ENCODE measurements at regions not wholly inside any gene's neighbourhood (a gene's known extent, or its start where the extent isn't known, plus 50 kb on each side); places are given as distances from the start of the nearest gene placed in this dataset.

GRCh38 chr11:122036018-122036417, 80.0 kb downstream of the BLID start:
- FAIRE-seq = no peak

DNA sequence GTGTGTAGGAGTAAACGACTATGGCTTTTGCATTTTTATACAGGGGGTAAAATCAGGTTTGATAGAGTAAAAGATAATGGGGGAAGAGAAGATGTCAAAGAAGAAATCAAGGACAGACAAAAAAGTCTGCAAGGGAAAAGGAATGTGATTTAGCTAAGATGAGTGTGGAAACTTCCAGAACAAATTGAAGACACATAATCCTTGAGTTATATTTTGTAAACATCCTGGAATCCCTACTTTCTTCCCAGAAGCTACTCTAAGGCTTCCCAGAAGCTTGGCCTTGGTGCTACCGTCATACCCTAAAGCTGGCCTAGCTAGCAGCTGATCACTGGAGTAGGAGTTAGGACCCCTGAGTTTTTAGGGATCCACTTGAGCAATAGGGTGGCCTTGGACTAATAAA, 82.4 kb downstream of the BLID start:
- no peak for DNase-seq (ENCODE audit: insufficient read length)
- TF ChIP-seq POLR2AphosphoS5 (IDR thresholded peaks at IDR 0.05; ENCODE audit: low read depth, low read length) (no peak), POLR2A (IDR thresholded peaks at IDR 0.05; ENCODE audit: low read depth, low read length) (no peak), TAF1 (IDR thresholded peaks at IDR 0.05; ENCODE audit: borderline replicate concordance, low read depth, low read length) (no peak)
- no peak for FAIRE-seq

More at GRCh38 chr11:122036018-122036417, 80.0 kb downstream of the BLID start:
- TF ChIP-seq POLR2AphosphoS5 (IDR thresholded peaks at IDR 0.05; ENCODE audit: low read depth, low read length) = no peak
- no peak for TF ChIP-seq TAF1 (IDR thresholded peaks at IDR 0.05; ENCODE audit: borderline replicate concordance, low read depth, low read length)
- no peak for TF ChIP-seq POLR2A (IDR thresholded peaks at IDR 0.05; ENCODE audit: low read depth, low read length)
- no peak for DNase-seq (ENCODE audit: insufficient read length)

DNA sequence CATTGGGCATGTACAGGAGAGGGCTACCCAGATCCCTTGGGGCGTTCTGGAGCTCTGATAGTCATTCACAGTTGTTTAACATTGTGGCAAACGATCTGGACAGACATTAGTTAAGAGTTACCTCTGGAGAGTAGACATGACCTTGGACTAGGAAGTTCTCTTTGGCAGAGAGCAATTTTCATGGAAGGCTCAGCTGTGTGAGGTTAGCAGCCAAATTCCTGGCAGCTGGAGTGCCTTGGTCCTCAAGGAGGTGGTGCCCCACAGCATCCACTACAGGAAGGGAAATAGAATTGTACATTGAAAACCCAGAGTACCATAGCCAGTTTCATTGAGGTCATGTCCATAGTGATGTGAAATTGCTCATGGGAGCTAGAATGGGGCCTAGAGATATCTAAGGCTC, 82.8 kb downstream of the BLID start:
- FAIRE-seq = no peak
- TF ChIP-seq POLR2AphosphoS5 (IDR thresholded peaks at IDR 0.05; ENCODE audit: low read depth, low read length) (no peak), TAF1 (IDR thresholded peaks at IDR 0.05; ENCODE audit: borderline replicate concordance, low read depth, low read length) (no peak), POLR2A (IDR thresholded peaks at IDR 0.05; ENCODE audit: low read depth, low read length) (no peak)
- no peak for DNase-seq (ENCODE audit: insufficient read length)

DNA sequence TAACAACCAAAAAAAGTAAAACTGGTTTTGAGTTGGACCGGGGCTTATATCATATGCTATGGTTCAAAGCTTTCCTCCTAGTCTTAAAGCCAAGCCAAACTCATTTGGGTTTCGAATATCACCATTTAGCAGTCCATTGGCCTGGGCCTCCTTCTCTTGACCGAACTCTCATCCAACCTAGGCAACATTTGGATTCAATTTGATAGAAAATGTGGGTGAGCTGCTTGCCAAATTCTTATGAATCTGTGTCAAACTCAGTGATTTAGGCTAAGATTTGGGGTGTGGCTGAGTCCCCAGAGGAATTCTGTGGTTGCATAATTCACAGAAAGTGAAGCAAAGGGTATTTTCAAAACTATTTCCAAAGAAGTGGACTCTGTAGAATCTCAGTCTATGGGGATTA, 83.7 kb downstream of the BLID start:
- DNase-seq (ENCODE audit: insufficient read length) = no peak
- TF ChIP-seq POLR2A (IDR thresholded peaks at IDR 0.05; ENCODE audit: low read depth, low read length) = no peak
- TF ChIP-seq TAF1 (IDR thresholded peaks at IDR 0.05; ENCODE audit: borderline replicate concordance, low read depth, low read length) = no peak
- no peak for TF ChIP-seq POLR2AphosphoS5 (IDR thresholded peaks at IDR 0.05; ENCODE audit: low read depth, low read length)
- no peak for FAIRE-seq

DNA sequence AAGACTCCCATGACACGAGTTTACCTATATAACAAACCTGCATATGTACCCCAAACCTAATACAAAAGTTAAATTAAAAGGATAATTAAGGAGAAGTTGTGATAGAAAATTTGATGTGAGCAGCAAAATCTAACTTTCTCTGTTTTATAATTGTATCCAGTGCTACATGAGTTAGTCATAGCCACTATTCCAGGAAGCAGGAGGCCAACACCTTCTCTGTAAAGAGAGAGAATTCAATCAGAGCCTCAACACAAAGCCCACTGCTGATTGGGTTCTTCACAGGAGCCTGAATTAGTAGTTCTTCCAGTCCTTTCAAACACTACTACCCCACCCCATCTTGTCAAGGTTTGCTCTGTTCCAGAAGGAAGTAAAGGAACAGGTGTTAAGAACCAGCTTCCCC, 84.2 kb downstream of the BLID start:
- TF ChIP-seq POLR2AphosphoS5 (IDR thresholded peaks at IDR 0.05; ENCODE audit: low read depth, low read length) (no peak), POLR2A (IDR thresholded peaks at IDR 0.05; ENCODE audit: low read depth, low read length) (no peak), TAF1 (IDR thresholded peaks at IDR 0.05; ENCODE audit: borderline replicate concordance, low read depth, low read length) (no peak)
- FAIRE-seq (no peak), DNase-seq (ENCODE audit: insufficient read length) (no peak)

DNA sequence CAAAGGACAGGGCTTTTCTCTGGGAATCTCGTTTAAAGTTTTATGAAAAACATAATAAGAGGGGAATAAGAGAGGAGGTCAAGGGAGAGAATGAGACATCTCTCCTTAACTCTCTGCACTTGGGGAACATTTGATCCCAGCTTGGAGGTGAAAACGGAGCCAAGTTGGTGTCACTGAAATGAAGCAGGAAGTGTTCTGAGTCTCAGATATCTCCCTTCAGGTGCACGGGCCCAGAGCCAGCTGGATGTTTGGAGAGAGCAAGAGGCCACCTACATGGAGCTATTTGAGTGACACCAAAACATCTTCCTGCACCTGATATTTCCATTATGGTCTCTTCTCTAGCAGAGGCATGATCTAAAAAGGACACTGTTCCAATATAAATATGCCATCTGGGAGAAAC, 85.7 kb downstream of the BLID start:
- TF ChIP-seq POLR2AphosphoS5 (IDR thresholded peaks at IDR 0.05; ENCODE audit: low read depth, low read length) = no peak
- no peak for TF ChIP-seq TAF1 (IDR thresholded peaks at IDR 0.05; ENCODE audit: borderline replicate concordance, low read depth, low read length)
- TF ChIP-seq POLR2A (IDR thresholded peaks at IDR 0.05; ENCODE audit: low read depth, low read length) = no peak
- FAIRE-seq (no peak), DNase-seq (ENCODE audit: insufficient read length) (no peak)

GRCh38 chr11:122028545-122028944, 87.5 kb downstream of the BLID start:
- no peak for TF ChIP-seq TAF1 (IDR thresholded peaks at IDR 0.05; ENCODE audit: borderline replicate concordance, low read depth, low read length)
- no peak for TF ChIP-seq POLR2AphosphoS5 (IDR thresholded peaks at IDR 0.05; ENCODE audit: low read depth, low read length)
- TF ChIP-seq POLR2A (IDR thresholded peaks at IDR 0.05; ENCODE audit: low read depth, low read length) = no peak
- FAIRE-seq (peak; percentile 40), DNase-seq (ENCODE audit: insufficient read length) (no peak)

GRCh38 chr11:122028036-122028435, 88.0 kb downstream of the BLID start:
- FAIRE-seq = no peak

GRCh38 chr11:122025757-122026156, 90.3 kb downstream of the BLID start:
- TF ChIP-seq POLR2A (IDR thresholded peaks at IDR 0.05; ENCODE audit: low read depth, low read length) = no peak
- TF ChIP-seq POLR2AphosphoS5 (IDR thresholded peaks at IDR 0.05; ENCODE audit: low read depth, low read length) = no peak
- no peak for TF ChIP-seq TAF1 (IDR thresholded peaks at IDR 0.05; ENCODE audit: borderline replicate concordance, low read depth, low read length)
- no peak for FAIRE-seq
- no peak for DNase-seq (ENCODE audit: insufficient read length)

More at GRCh38 chr11:122028036-122028435, 88.0 kb downstream of the BLID start:
- DNase-seq (ENCODE audit: insufficient read length) = no peak
- no peak for TF ChIP-seq POLR2A (IDR thresholded peaks at IDR 0.05; ENCODE audit: low read depth, low read length)
- TF ChIP-seq POLR2AphosphoS5 (IDR thresholded peaks at IDR 0.05; ENCODE audit: low read depth, low read length) = no peak
- TF ChIP-seq TAF1 (IDR thresholded peaks at IDR 0.05; ENCODE audit: borderline replicate concordance, low read depth, low read length) = no peak

- DNase-seq (ENCODE audit: insufficient read length) = no peak
- no peak for FAIRE-seq
- no peak for TF ChIP-seq POLR2A (IDR thresholded peaks at IDR 0.05; ENCODE audit: low read depth, low read length)
- TF ChIP-seq TAF1 (IDR thresholded peaks at IDR 0.05; ENCODE audit: borderline replicate concordance, low read depth, low read length) = no peak
- no peak for TF ChIP-seq POLR2AphosphoS5 (IDR thresholded peaks at IDR 0.05; ENCODE audit: low read depth, low read length)
Measured at GRCh38 chr11:122024278-122024677, 91.7 kb downstream of the BLID start.

- DNase-seq (ENCODE audit: insufficient read length) (no peak), FAIRE-seq (no peak)
- TF ChIP-seq POLR2A (IDR thresholded peaks at IDR 0.05; ENCODE audit: low read depth, low read length) = no peak
- no peak for TF ChIP-seq POLR2AphosphoS5 (IDR thresholded peaks at IDR 0.05; ENCODE audit: low read depth, low read length)
- no peak for TF ChIP-seq TAF1 (IDR thresholded peaks at IDR 0.05; ENCODE audit: borderline replicate concordance, low read depth, low read length)
Measured at GRCh38 chr11:122023614-122024250, 92.3 kb downstream of the BLID start.

DNA sequence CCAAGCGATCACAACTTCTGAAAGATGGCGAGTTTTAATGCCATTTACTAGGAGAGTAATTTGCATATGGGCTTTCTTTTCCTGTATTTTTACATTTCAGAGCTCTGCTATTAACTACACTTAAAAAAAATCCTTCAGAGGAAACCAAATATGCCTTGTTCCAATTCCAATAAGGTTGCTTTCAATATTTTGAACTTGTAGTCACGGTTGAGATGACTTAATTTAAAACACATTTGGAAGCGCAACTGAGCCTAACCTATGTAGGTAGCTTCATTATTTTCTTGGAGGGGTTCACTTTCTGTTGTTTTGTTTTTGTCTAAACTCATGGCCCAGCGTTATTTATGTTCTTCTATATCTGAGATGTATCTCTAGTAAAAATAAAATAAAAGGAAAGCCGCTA, 93.4 kb downstream of the BLID start:
- TF ChIP-seq POLR2AphosphoS5 (IDR thresholded peaks at IDR 0.05; ENCODE audit: low read depth, low read length) (no peak), POLR2A (IDR thresholded peaks at IDR 0.05; ENCODE audit: low read depth, low read length) (no peak)
- DNase-seq (ENCODE audit: insufficient read length) (no peak), FAIRE-seq (no peak)
